IPS DF 6.9 (cell line): ENCODE measurements at regions not wholly inside any gene's neighbourhood (a gene's known extent, or its start where the extent isn't known, plus 50 kb on each side); places are given as distances from the start of the nearest gene placed in this dataset.

ENCODE experiments used
- DNase-seq: peaks from one replicate; pipeline ENCODE4 v3.0.0-alpha.2; 2013; ENCODE audit warnings: low read depth, low spot score
- H3K27ac ChIP-seq: one replicate; pipeline ENCODE4 v1.5.1; 2013; ENCODE audit warnings: low read length, control low read depth
- H3K27me3 ChIP-seq: 2 replicates; pipeline ENCODE4 v1.6.1; 2013; ENCODE audit warnings: mild to moderate bottlenecking, low read length; ENCODE audit not compliant: control insufficient read depth, insufficient read depth
- H3K36me3 ChIP-seq: 2 replicates; pipeline ENCODE4 v1.6.1; 2013; ENCODE audit warnings: low read length; ENCODE audit not compliant: control insufficient read depth, insufficient read depth
- H3K4me1 ChIP-seq: 2 replicates; pipeline ENCODE4 v1.6.1; 2013; ENCODE audit warnings: low read length; ENCODE audit not compliant: control insufficient read depth, insufficient read depth
- H3K4me3 ChIP-seq: 2 replicates; pipeline ENCODE4 v1.5.1; 2013; ENCODE audit warnings: mild to moderate bottlenecking, low read length
- H3K9me3 ChIP-seq: 2 replicates; pipeline ENCODE4 v1.6.1; 2013; ENCODE audit warnings: low read length, inconsistent platforms; ENCODE audit not compliant: control insufficient read depth, insufficient read depth
- WGBS: extraction: QIAGEN DNeasy Blood & Tissue Kit; methylation state at CpG from one replicate; pipeline ENCODE4 v1.1.7; 2013; ENCODE audit warnings: mixed read lengths, missing lambda C conversion rate; ENCODE audit not compliant: insufficient read length, insufficient coverage; 5-methylcytosine and 5-hydroxymethylcytosine counted together

DNA sequence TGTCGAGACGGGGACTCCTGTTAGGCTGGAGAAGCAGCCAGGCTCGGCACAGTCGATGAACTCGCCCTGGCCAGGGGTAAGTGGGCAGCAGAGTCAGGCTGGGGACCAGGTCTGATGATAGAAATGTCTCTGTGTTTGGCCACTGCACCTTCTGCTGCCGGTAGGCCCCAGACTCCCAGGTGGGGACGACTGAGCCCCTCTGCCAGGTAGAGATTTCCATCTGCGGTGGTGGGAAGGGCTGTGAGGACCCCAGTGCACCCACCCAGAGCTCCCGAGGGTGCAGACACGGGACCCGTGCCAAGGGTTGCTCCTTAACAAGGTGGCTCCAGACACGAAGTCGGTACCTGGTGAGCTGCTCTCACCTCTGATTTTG, 862.5 kb downstream of the TBC1D22A start:
- no peak overlapping the region for H3K4me3 ChIP-seq
- H3K27me3 ChIP-seq = no peaks in the 10 kb centered on the region
- no peaks in the 10 kb centered on the region for H3K4me1 ChIP-seq
- H3K9me3 ChIP-seq = peaks cover 41% of the 10 kb centered on the region
- no peak for DNase-seq
- H3K27ac ChIP-seq = no peak overlapping the region
- no CpG with 5 or more reads among the region's 13 CpGs for WGBS
- no peaks in the 10 kb centered on the region; the same call in 1 of the 2 replicates for H3K36me3 ChIP-seq

DNA sequence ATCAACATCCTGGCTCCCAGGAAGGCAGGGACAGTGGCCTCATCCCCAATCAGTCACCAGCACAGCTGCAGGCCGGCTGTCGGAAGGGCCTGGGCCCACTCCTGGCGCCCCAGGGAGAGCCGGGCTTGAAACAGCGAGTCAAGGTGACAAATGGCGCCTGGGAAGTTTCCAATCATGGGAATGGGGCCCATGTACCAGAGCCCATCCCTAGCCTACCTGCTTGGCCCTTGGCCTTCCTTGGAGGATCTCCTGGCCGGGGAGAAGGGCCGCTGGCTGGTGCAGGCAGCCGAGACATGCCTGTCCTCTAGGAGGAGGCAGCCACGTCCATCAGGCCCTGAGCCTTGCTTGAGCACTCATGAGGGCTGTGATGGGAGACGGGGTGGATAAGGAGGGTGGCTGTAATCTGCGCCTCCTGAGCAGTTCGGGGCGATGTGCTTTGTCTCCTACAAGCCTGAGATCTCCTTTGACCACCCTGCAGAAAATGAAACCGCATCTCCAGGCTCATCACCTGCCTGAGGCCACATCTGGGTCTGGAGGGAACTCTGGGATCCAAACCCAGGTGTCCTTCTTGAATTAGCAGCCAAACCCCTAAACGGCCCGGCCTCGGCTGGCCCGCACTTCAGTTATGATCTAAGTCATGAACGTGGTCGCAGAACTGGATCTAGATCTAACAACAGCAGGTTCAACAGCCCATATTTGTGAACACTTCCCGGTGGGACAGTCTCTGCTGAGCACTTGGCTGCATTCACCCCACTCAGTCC, 862.0 kb downstream of the TBC1D22A start:
- no CpG with 5 or more reads among the region's 22 CpGs for WGBS
- Histone ChIP-seq H3K4me1 (no peaks in the 10 kb centered on the region), H3K36me3 (no peaks in the 10 kb centered on the region; the same call in 1 of the 2 replicates), H3K9me3 (peaks cover 42% of the 10 kb centered on the region), H3K27me3 (no peaks in the 10 kb centered on the region), H3K4me3 (no peak overlapping the region), H3K27ac (no peak overlapping the region)
- no peak for DNase-seq

DNA sequence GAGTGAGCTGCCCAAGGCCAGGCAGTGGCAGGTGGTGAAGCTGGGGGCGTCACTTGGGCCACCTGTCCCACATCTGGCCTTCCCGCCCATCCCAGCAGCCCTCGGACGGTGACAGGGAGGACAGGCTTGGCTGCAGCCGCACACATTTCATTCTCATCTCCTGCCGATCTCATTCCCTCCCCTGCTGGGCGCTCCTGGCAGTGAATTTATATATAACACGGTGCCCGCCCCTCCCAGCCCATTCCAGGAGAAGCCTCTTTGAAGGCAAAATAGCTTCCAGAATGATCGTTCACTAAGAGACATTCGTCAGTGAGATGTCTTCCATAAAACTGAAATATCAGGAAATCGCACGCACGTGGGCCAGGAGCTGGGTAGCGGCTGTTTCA, 861.3 kb downstream of the TBC1D22A start:
- DNase-seq = no peak
- no peak overlapping the region; the same call in 1 of the 2 replicates for H3K4me3 ChIP-seq
- WGBS = no CpG with 5 or more reads among the region's 15 CpGs
- H3K27me3 ChIP-seq = no peaks in the 10 kb centered on the region
- peaks cover 37% of the 10 kb centered on the region for H3K9me3 ChIP-seq
- H3K36me3 ChIP-seq = no peaks in the 10 kb centered on the region; the same call in 1 of the 2 replicates
- no peak overlapping the region for H3K27ac ChIP-seq
- H3K4me1 ChIP-seq = no peaks in the 10 kb centered on the region

DNA sequence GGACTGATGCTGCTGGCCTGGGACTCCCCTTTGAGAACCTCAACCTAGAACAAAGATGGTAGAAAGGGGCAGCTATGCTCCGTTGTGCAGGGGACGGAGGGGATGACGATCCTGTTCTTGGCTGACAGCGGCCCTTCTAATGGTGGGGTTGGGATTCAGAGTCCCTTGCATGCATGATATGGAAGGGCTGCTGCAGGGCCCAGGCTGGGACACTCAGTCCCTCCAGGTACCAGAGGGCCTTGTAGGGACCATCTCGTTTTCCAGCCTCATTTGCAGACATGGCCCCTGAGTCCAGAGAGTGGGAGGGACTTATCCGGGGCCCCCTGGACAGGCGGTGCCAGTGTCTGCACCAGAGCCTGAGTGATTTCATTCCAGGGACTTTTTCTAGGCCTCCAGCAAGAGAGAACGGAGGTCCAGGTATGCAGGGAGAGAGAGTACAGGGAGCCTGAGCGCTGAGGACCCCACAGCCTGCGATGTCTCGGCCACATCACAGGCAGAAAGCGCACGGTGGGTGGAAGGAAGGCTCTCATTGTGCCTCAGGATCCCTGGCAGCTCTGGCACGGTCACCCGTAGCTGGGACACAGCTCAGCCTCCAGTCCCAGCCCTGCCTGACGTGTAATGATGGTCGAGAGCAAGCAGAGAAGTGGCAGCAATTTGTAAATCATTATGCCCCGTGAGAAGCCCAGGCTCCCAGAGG, 860.8 kb downstream of the TBC1D22A start:
- H3K36me3 ChIP-seq = no peaks in the 10 kb centered on the region; the same call in 1 of the 2 replicates
- DNase-seq = no peak
- peaks cover 34% of the 10 kb centered on the region for H3K9me3 ChIP-seq
- no peak overlapping the region; the same call in 1 of the 2 replicates for H3K4me3 ChIP-seq
- no peak overlapping the region for H3K27ac ChIP-seq
- WGBS = no CpG with 5 or more reads among the region's 18 CpGs
- no peaks in the 10 kb centered on the region for H3K27me3 ChIP-seq
- H3K4me1 ChIP-seq = no peaks in the 10 kb centered on the region

DNA sequence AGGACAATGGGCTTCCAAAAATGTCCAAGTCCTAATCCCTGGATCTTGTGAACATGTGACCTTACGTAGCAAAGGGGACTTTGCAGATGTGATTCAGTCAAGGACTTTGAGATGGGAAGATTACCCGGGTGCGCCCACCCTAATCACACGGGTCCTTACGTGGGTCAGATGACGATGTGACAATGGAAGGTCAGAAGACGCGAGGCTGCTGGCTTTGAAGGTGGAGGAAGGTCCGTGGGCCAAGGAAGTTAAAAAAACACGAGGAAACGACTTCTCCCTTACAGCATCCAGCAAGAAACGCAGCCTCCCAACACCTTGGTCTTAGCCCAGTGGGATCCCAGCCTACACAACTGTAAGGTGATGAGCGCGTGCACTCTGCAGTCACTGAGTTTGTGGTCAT, 860.1 kb downstream of the TBC1D22A start:
- peaks cover 30% of the 10 kb centered on the region for H3K9me3 ChIP-seq
- DNase-seq = no peak
- no peaks in the 10 kb centered on the region for H3K27me3 ChIP-seq
- no CpG with 5 or more reads among the region's 14 CpGs for WGBS
- no peaks in the 10 kb centered on the region for H3K4me1 ChIP-seq
- H3K27ac ChIP-seq = no peak overlapping the region
- H3K4me3 ChIP-seq = no peak overlapping the region
- no peaks in the 10 kb centered on the region; the same call in 1 of the 2 replicates for H3K36me3 ChIP-seq

DNA sequence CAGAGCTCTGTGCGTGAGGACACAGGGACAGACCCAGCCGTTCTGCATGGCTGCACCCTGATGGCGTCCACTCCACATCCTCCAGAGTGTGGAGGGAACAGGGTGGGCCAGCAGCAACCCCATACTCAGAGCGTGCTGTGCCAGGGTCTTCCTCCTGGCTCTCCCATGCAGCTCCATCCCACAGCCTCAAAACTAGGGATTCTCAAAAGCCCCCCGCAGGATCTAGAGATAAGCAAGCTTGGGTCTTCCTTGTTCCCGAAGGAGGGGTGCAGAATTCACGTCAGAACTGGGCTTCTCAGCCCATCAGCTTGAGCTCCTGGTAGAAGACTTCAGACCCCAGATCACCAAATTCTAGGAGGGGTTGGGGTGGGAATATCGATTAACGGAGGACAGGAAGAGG, 858.8 kb downstream of the TBC1D22A start:
- WGBS = no CpG with 5 or more reads among the region's 9 CpGs
- no peaks in the 10 kb centered on the region for H3K4me1 ChIP-seq
- H3K9me3 ChIP-seq = peaks cover 27% of the 10 kb centered on the region
- no peaks in the 10 kb centered on the region for H3K27me3 ChIP-seq
- no peak overlapping the region for H3K27ac ChIP-seq
- DNase-seq = no peak
- H3K36me3 ChIP-seq = no peaks in the 10 kb centered on the region; the same call in 1 of the 2 replicates
- no peak overlapping the region for H3K4me3 ChIP-seq

DNA sequence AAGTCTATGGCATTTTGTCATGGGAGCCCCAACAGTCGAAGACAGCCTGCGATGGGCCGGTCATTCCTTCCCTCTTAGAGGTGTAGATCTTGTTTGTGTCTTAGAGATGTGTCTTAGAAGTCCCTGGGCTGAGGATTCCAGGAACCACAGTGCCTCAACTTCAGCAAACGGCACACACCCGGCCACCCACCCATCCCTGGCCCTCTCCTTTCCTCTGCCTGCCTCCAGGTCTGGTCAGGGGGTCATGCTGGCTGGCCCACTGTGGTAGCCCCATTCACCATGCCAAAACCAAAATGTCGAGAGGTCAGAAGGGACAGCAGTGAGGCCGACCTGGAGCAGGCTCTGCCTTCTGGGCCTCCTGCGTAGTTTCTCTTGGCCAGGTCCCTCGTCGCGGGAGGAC, 857.9 kb downstream of the TBC1D22A start:
- Histone ChIP-seq H3K9me3 (peaks cover 28% of the 10 kb centered on the region), H3K27me3 (no peaks in the 10 kb centered on the region), H3K4me3 (no peak overlapping the region), H3K36me3 (no peaks in the 10 kb centered on the region; the same call in 1 of the 2 replicates), H3K27ac (no peak overlapping the region), H3K4me1 (no peaks in the 10 kb centered on the region)
- DNase-seq = no peak
- no CpG with 5 or more reads among the region's 11 CpGs for WGBS

DNA sequence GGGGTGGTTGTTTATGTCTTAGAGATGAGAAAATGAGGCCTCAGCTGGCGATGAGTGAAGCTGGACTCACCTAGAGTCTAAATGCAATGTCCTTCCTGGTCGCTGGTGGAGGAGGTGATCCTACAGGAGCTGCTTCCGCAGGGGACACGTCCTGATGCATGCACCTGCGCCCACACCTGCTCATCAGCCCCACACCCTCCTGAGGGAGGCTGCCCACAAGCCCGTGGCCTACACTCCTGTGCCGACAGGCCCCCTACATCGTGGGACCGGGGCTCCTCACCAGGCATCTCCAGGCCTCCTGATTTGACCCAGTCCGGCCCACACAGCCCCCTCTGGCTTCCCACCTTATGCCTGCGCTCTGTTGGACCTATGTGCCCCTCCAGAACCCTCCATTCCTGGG, 857.2 kb downstream of the TBC1D22A start:
- no CpG with 5 or more reads among the region's 11 CpGs for WGBS
- Histone ChIP-seq H3K27me3 (no peaks in the 10 kb centered on the region), H3K4me1 (no peaks in the 10 kb centered on the region), H3K9me3 (peaks cover 29% of the 10 kb centered on the region), H3K36me3 (no peaks in the 10 kb centered on the region; the same call in 1 of the 2 replicates), H3K4me3 (no peak overlapping the region), H3K27ac (no peak overlapping the region)
- DNase-seq = no peak

DNA sequence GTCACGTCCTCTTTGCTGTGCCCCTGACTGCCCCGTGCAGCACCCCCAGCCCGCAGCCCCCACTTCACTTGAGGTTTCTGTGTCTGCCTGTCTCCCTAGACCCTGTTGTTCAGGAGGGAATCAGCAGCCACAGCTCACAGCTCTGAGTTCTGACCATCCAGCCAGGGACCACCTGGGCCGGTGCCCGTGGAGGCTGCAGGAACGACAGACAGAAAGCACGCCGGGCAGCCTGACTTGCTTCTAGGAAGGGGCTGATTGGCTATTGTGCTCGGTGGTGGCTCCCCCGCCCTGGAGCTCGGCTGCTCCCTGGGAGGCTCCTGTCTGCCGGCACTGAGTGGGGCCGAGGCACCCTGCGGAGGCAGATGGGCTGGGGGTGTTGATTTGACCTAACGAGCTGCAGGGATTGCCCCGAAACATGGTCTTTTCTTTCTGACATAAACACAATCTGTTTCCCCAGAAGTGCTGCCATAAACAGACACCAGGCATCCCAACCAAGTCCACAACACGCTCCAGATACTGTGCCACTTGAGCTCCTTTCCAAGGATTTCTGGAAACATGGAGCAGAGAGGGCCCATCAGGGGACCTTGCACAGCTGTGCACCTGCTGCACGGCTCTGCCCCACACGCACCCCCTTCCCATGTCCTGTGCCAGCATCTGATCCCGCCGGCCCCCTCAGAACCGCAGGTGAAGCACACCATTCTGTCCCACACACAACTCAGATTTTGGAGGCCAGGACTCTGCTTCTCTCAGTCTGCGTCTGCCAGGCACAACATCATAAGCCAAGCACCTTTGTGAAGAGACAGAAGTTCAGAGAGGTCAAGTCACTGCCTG, 855.9 kb downstream of the TBC1D22A start:
- WGBS = no CpG with 5 or more reads among the region's 23 CpGs
- H3K27ac ChIP-seq = no peak overlapping the region
- H3K9me3 ChIP-seq = peaks cover 26% of the 10 kb centered on the region
- H3K27me3 ChIP-seq = no peaks in the 10 kb centered on the region
- H3K36me3 ChIP-seq = no peaks in the 10 kb centered on the region; the same call in 1 of the 2 replicates
- H3K4me1 ChIP-seq = no peaks in the 10 kb centered on the region
- no peak overlapping the region for H3K4me3 ChIP-seq
- DNase-seq = no peak

DNA sequence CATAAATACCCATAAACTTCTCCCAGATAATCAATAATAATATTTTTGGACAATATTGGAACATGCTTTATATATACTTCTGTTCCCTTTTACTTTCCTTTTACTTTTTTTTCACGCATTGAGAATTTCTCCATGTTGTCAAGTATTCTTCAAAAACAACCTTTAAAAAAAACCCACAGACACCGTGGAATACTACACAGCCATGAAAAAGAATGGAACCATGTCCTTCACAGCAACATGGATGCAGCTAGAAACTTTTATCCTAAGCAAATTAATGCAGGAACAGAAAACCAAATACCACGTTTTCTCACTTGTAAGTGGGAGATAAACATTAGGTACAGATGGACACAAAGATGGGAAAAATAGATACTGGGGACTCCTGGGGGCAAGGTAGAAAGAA, 854.7 kb downstream of the TBC1D22A start:
- no CpG with 5 or more reads among the region's 3 CpGs for WGBS
- no peaks in the 10 kb centered on the region for H3K4me1 ChIP-seq
- H3K27me3 ChIP-seq = no peaks in the 10 kb centered on the region
- no peak overlapping the region for H3K27ac ChIP-seq
- H3K9me3 ChIP-seq = peaks cover 27% of the 10 kb centered on the region
- no peaks in the 10 kb centered on the region; the same call in 1 of the 2 replicates for H3K36me3 ChIP-seq
- no peak for DNase-seq
- no peak overlapping the region for H3K4me3 ChIP-seq
